ENCODE measurements at regions not wholly inside any gene's neighbourhood (a gene's known extent, or its start where the extent isn't known, plus 50 kb on each side); places are given as distances from the start of the nearest gene placed in this dataset.

GRCh38 chr11:121950160-121950559 is 165.9 kb downstream of the BLID start:
- TF ChIP-seq CTCF (IDR thresholded peaks at IDR 0.05; ENCODE audit: low read depth, low read length): no peak
- DNase-seq (ENCODE audit: extremely low read depth, low read depth): no peak

DNA sequence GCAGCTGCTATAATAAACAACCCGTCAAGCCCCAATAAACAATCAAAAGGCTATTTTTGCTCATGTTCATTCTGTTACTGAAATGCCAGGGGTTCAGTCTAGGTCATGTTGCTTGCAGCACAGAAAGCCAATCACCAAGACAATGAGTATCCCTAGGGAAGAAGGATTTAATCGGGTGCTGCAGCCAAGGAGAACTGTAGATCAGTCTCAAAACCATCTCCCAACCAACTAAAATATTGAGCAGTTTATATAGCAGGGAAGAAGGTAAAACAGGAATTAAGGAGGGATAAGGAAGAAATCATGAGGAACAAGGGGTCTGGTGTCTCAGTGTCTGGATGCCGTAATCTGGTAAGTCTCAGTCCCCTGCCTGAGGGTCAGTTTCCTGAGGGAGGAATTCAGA is 169.5 kb downstream of the BLID start:
- no peak for TF ChIP-seq CTCF (IDR thresholded peaks at IDR 0.05; ENCODE audit: low read depth, low read length)

DNA sequence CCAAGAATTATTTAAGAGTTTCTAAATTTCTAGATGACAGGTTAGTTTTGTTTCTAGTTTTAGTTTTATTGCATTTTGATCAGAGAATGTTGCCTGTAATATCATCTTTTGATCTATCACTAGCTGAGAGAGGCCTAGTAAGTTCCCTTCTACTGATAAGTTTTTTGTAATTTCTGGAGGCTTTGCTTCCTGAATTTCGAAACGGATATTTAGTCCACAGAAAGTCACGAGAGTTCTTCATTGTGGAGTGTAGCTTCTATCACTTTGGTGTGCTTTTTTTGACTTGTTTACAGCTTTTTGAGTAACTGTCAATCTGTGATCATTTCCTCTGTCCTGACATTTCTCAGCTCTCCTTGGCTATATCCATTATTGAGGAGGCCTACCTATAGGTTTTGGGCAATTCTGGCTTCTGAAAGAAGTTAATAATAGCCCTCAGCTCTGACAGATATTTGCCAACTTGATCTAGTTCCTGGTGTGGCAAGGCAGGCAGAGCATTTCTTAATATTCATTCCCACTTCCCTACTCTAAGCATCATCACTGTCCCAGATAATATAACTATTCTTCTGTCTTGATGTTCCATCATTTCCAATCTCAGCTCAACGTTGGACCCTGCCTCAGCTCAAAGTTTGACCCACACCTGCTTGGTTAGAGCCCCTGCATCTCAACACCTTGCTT is 171.3 kb downstream of the BLID start:
- TF ChIP-seq CTCF (IDR thresholded peaks at IDR 0.05; ENCODE audit: low read depth, low read length): no peak
- DNase-seq (ENCODE audit: extremely low read depth, low read depth): no peak

More for the DNA sequence above, 169.5 kb downstream of the BLID start:
- DNase-seq (ENCODE audit: extremely low read depth, low read depth): no peak

GRCh38 chr11:121938076-121938475 is 177.9 kb downstream of the BLID start:
- no peak for TF ChIP-seq CTCF (IDR thresholded peaks at IDR 0.05; ENCODE audit: low read depth, low read length)
- DNase-seq (ENCODE audit: extremely low read depth, low read depth): no peak

- no peak for TF ChIP-seq CTCF (IDR thresholded peaks at IDR 0.05; ENCODE audit: low read depth, low read length)
- no peak for DNase-seq (ENCODE audit: extremely low read depth, low read depth)
Measured at GRCh38 chr11:121936781-121937447, 179.1 kb downstream of the BLID start.

DNA sequence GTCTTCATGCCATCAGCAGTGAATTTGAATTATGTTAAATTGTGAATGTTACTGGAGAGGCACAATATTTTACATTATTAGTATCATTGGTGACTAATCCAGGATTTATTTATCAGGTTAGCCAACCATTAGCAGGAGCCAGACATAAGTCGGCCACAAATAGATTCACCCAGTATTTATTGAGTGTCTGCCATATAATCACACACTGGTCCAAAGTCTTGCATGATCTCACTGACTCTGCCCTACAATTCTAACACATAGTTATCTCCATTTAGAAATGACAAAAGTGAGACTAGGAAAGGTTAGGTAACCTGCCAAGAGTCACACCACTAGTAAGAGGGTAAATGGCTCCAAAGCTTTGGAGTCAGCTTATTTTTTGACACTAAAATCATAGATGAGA is 179.6 kb downstream of the BLID start:
- DNase-seq (ENCODE audit: extremely low read depth, low read depth): no peak
- TF ChIP-seq CTCF (IDR thresholded peaks at IDR 0.05; ENCODE audit: low read depth, low read length): no peak

DNA sequence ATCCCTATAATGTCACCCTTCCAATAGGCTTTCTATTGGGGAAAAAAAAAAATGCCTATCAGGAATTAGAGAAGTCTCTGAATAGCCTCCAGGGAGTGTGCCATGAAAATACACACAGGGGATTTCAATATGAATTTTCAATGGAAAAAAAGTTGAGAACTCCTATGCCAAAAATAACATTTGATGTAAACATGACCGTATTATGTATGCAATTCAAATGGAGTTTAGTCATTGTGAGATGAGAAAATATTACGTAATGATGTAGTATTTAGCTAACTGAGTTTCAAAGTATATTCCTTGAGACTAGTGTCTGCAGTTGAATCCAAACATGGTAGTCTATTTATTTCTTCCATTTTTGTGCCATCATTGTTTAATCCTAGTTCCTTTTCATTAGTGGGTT is 182.3 kb downstream of the BLID start:
- no peak for DNase-seq (ENCODE audit: extremely low read depth, low read depth)
- TF ChIP-seq CTCF (IDR thresholded peaks at IDR 0.05; ENCODE audit: low read depth, low read length): no peak

All from AG09319 (cell line).